CD14-positive monocyte (primary cell): ENCODE measurements at regions not wholly inside any gene's neighbourhood (a gene's known extent, or its start where the extent isn't known, plus 50 kb on each side); places are given as distances from the start of the nearest gene placed in this dataset.
A peak's percentile ranks its signal among the peaks of the same experiment; 100 is the strongest.

Experiments used
- DNase-seq, 3 donors: peaks; one replicate each; pipeline ENCODE4 v3.0.0-alpha.2; 2011 to 2022
- H2AFZ ChIP-seq: 2 replicates; pipeline ENCODE4 v1.6.0; 2012; ENCODE audit warnings: mild to moderate bottlenecking, low read depth, low read length, inconsistent platforms; ENCODE audit not compliant: insufficient read depth, poor library complexity, severe bottlenecking
- H3K27ac ChIP-seq, 2 donors: 1 replicate in 1 of 2; 2 replicates in 1 of 2; pipeline ENCODE4 v1.5.1; 2012 to 2013; ENCODE audit warnings: low read length in 2 of 2, control low read depth in 1 of 2, inconsistent platforms in 1 of 2, low read depth in 1 of 2, mild to moderate bottlenecking in 1 of 2
- H3K27me3 ChIP-seq, 2 donors: one replicate each; pipeline versions ENCODE4 v1.6.0 to v1.6.1; 2011 to 2013; ENCODE audit warnings: low read length in 2 of 2; ENCODE audit not compliant: control insufficient read depth in 2 of 2, insufficient read depth in 2 of 2
- H3K36me3 ChIP-seq, 2 donors: replicated peaks in 1 of 2; 1 replicate in 1 of 2; 2 replicates in 1 of 2; pipeline versions ENCODE4 v1.5.1 to v1.6.1; 2012 to 2013; ENCODE audit warnings: low read length in 2 of 2, control low read depth in 1 of 2, inconsistent platforms in 1 of 2, mild to moderate bottlenecking in 1 of 2; ENCODE audit not compliant: insufficient read depth in 2 of 2, control insufficient read depth in 1 of 2
- H3K4me1 ChIP-seq, 2 donors: 1 replicate in 1 of 2; 2 replicates in 1 of 2; pipeline versions ENCODE4 v1.5.1 to v1.6.1; 2012 to 2013; ENCODE audit warnings: low read length in 2 of 2, control low read depth in 1 of 2, inconsistent platforms in 1 of 2, mild to moderate bottlenecking in 1 of 2, moderate library complexity in 1 of 2; ENCODE audit not compliant: insufficient read depth in 2 of 2, control insufficient read depth in 1 of 2
- H3K4me2 ChIP-seq: replicated peaks from 2 replicates; pipeline ENCODE3; 2012; ENCODE audit warnings: low read length, moderate library complexity, mild to moderate bottlenecking; ENCODE audit not compliant: poor library complexity, severe bottlenecking; ENCODE audit errors: extremely low read depth
- H3K4me3 ChIP-seq, 3 experiments: fragments of 200-600 bp in 1 of 3; sonication (generic) in 1 of 3; replicated peaks in 1 of 3; 1 replicate in 2 of 3; 2 replicates in 1 of 3; pipeline ENCODE4 v1.5.1; 2011 to 2013; ENCODE audit warnings: low read length in 3 of 3, mild to moderate bottlenecking in 3 of 3, control low read depth in 2 of 3, low read depth in 2 of 3, inconsistent platforms in 1 of 3, moderate library complexity in 1 of 3
- H3K79me2 ChIP-seq: 2 replicates; pipeline ENCODE4 v1.6.0; 2012; ENCODE audit warnings: mild to moderate bottlenecking, control low read depth, inconsistent platforms, low read length, moderate library complexity; ENCODE audit not compliant: insufficient read depth
- H3K9ac ChIP-seq: 2 replicates; pipeline ENCODE4 v1.6.0; 2017; ENCODE audit warnings: low read length, mild to moderate bottlenecking; ENCODE audit not compliant: insufficient read depth, poor library complexity, severe bottlenecking
- H3K9me3 ChIP-seq, 2 donors: replicated peaks in 1 of 2; 1 replicate in 1 of 2; 2 replicates in 1 of 2; pipeline versions ENCODE4 v1.5.1 to v1.6.1; 2012 to 2013; ENCODE audit warnings: low read length in 2 of 2, control low read depth in 1 of 2; ENCODE audit not compliant: control insufficient read depth in 1 of 2, insufficient read depth in 1 of 2
- H4K20me1 ChIP-seq: 2 replicates; pipeline ENCODE4 v1.6.0; 2012; ENCODE audit warnings: mild to moderate bottlenecking, low read length, control low read depth, moderate library complexity; ENCODE audit not compliant: insufficient read depth
- H3K27ac Mint-ChIP-seq, 7 donors: one replicate each; pipeline ENCODE4 v1.8.0; 2020; ENCODE audit warnings: mild to moderate bottlenecking in 7 of 7, mixed read lengths in 7 of 7, moderate library complexity in 6 of 7, inconsistent platforms in 2 of 7
- H3K27me3 Mint-ChIP-seq, 3 donors: one replicate each; pipeline ENCODE4 v1.8.0; 2021 to 2022; ENCODE audit warnings: low read depth in 3 of 3, mild to moderate bottlenecking in 3 of 3, mixed read lengths in 3 of 3, moderate library complexity in 3 of 3, inconsistent platforms in 1 of 3
- H3K36me3 Mint-ChIP-seq, 2 donors: one replicate each; pipeline ENCODE4 v1.8.0; 2020; ENCODE audit warnings: mixed read lengths in 2 of 2, inconsistent platforms in 1 of 2, mild to moderate bottlenecking in 1 of 2
- H3K4me1 Mint-ChIP-seq: one replicate; pipeline ENCODE4 v1.8.0; 2020; ENCODE audit warnings: mild to moderate bottlenecking, mixed read lengths
- H3K4me3 Mint-ChIP-seq, 2 donors: one replicate each; pipeline ENCODE4 v1.8.0; 2020; ENCODE audit warnings: mild to moderate bottlenecking in 2 of 2, mixed read lengths in 2 of 2, moderate library complexity in 1 of 2
- H3K9me3 Mint-ChIP-seq, 7 donors: one replicate each; pipeline ENCODE4 v1.8.0; 2020 to 2022; ENCODE audit warnings: mixed read lengths in 7 of 7, mild to moderate bottlenecking in 6 of 7, moderate library complexity in 6 of 7, inconsistent platforms in 2 of 7
- CTCF ChIP-seq: fragments of 200-600 bp; IDR thresholded peaks from one replicate; pipeline ENCODE4 v1.8.0; 2022; ENCODE audit warnings: antibody characterized with exemption, mild to moderate bottlenecking
- WGBS: methylation state at CpG from one replicate; pipeline ENCODE4 v1.1.5; 2013; ENCODE audit warnings: missing lambda C conversion rate; ENCODE audit not compliant: insufficient coverage; 5-methylcytosine and 5-hydroxymethylcytosine counted together
- intact Hi-C, 2 donors: fragments of 100-400 bp; cut with micrococcal nuclease; formaldehyde crosslinking; loops; one replicate each; pipeline versions ENCODE4 v1.15.0 to v1.15.1; 2023

- Histone ChIP-seq H3K79me2 (peaks cover 69% of the 10 kb centered on the region), H3K27me3 (no peaks in the 10 kb centered on the region), H3K36me3 (no peaks in the 10 kb centered on the region), H3K9ac (no peak overlapping the region), H3K27ac (no peak overlapping the region), H2AFZ (no peak overlapping the region), H3K9me3 (peaks cover 0 to 22% of the 10 kb centered on the region in 2 donors), H4K20me1 (peaks cover 13% of the 10 kb centered on the region), H3K4me2 (no peak overlapping the region), H3K4me1 (peaks cover 45 to 51% of the 10 kb centered on the region in 2 donors), H3K4me3 (no peak overlapping the region)
- peaks cover 67% of the 10 kb centered on the region for H3K4me1 Mint-ChIP-seq
- H3K36me3 Mint-ChIP-seq: peaks cover 32 to 40% of the 10 kb centered on the region in 2 donors
- DNase-seq: no peak
- TF ChIP-seq CTCF: no peak
- 97% methylated on average over 10 of the region's 12 CpGs for WGBS
- H3K27ac Mint-ChIP-seq: peak overlapping the region in 2 of 7 donors; percentile 6 to 80
- H3K27me3 Mint-ChIP-seq: peaks cover 0 to 6% (median 2%) of the 10 kb centered on the region in 3 donors
- no peak overlapping the region for H3K4me3 Mint-ChIP-seq
- peaks cover 8 to 59% (median 30%) of the 10 kb centered on the region in 7 donors for H3K9me3 Mint-ChIP-seq
- intact Hi-C loops: no loop called here
These were observed 199.6 kb downstream of the BCL11B start for GRCh38 chr14:99072433-99072832.

- H3K4me3 ChIP-seq: no peak overlapping the region
- H3K9ac ChIP-seq: no peak overlapping the region
- H4K20me1 ChIP-seq: peaks cover 8% of the 10 kb centered on the region
- H3K36me3 Mint-ChIP-seq: peaks cover 30 to 37% of the 10 kb centered on the region in 2 donors
- peak overlapping the region in 3 of 7 donors; percentile 28 to 61 (median 51) for H3K27ac Mint-ChIP-seq
- H3K27ac ChIP-seq: no peak overlapping the region
- H3K4me3 Mint-ChIP-seq: peak overlapping the region in 1 of 2 donors; percentile 39
- peaks cover 0 to 22% of the 10 kb centered on the region in 2 donors for H3K9me3 ChIP-seq
- H3K4me1 Mint-ChIP-seq: peaks cover 72% of the 10 kb centered on the region
- DNase-seq: no peak
- H3K27me3 ChIP-seq: no peaks in the 10 kb centered on the region
- no peak overlapping the region for H2AFZ ChIP-seq
- intact Hi-C loops: no loop called here
- 82% methylated on average over 2 of the region's 6 CpGs for WGBS
- H3K4me1 ChIP-seq: peaks cover 50 to 56% of the 10 kb centered on the region in 2 donors
- peaks cover 8 to 57% (median 29%) of the 10 kb centered on the region in 7 donors for H3K9me3 Mint-ChIP-seq
- no peak overlapping the region for H3K4me2 ChIP-seq
- no peaks in the 10 kb centered on the region for H3K36me3 ChIP-seq
- peaks cover 64% of the 10 kb centered on the region for H3K79me2 ChIP-seq
- no peak for TF ChIP-seq CTCF
- peaks cover 0 to 6% (median 2%) of the 10 kb centered on the region in 3 donors for H3K27me3 Mint-ChIP-seq
These were observed 199.0 kb downstream of the BCL11B start for GRCh38 chr14:99072956-99073355.
